HEK293T (cell line): ENCODE measurements at regions not wholly inside any gene's neighbourhood (a gene's known extent, or its start where the extent isn't known, plus 50 kb on each side); places are given as distances from the start of the nearest gene placed in this dataset.

Experiments
- CTBP1 ChIP-seq: fragments of 450-650 bp; IDR thresholded peaks from 2 replicates; pipeline ENCODE4 v1.6.1; 2016; ENCODE audit warnings: borderline replicate concordance
- FOXK2 ChIP-seq: fragments of 450-650 bp; IDR thresholded peaks from 2 replicates; pipeline ENCODE4 v1.6.1; 2016; ENCODE audit warnings: mild to moderate bottlenecking
- L3MBTL2 ChIP-seq: fragments of 450-650 bp; conservative IDR thresholded peaks from 2 replicates; pipeline ENCODE4 v1.6.1; 2016; ENCODE audit warnings: mild to moderate bottlenecking
- NFRKB ChIP-seq: fragments of 450-650 bp; IDR thresholded peaks from 2 replicates; pipeline ENCODE4 v1.6.1; 2016; ENCODE audit warnings: mild to moderate bottlenecking, moderate library complexity
- PKNOX1 ChIP-seq: fragments of 450-650 bp; IDR thresholded peaks from 2 replicates; pipeline ENCODE4 v1.6.1; 2016
- SP1 ChIP-seq: fragments of 450-650 bp; IDR thresholded peaks from 2 replicates; pipeline ENCODE4 v1.6.1; 2017
- TARDBP ChIP-seq: fragments of 450-650 bp; IDR thresholded peaks from 2 replicates; pipeline ENCODE4 v1.6.1; 2016

GRCh38 chr13:109361562-109362289, 424.7 kb downstream of the IRS2 start:
- TF ChIP-seq SP1 (no peak), NFRKB (no peak), L3MBTL2 (no peak), FOXK2 (no peak), CTBP1 (no peak), PKNOX1 (no peak), TARDBP (no peak)
